Ovary (tissue), 7 donors: ENCODE measurements at regions not wholly inside any gene's neighbourhood (a gene's known extent, or its start where the extent isn't known, plus 50 kb on each side); places are given as distances from the start of the nearest gene placed in this dataset. TPM values are rescaled to one million over a fixed set of nuclear protein-coding genes. Genes with fewer than 3 reads are reported as not detected.
"Not testable (repeated sequence)": the region's sequence is repeated elsewhere in the genome, so short reads cannot be mapped to it uniquely, and the experiment has no call there.

ENCODE experiments used
- DNase-seq, 5 donors: peaks; one replicate each; pipeline ENCODE4 v3.0.0-alpha.2; 2019 to 2020
- H3K27ac ChIP-seq, 2 donors: fragments of 200-600 bp; one replicate each; pipeline versions ENCODE4 v1.5.1 to v1.8.0; 2019 to 2022
- H3K27me3 ChIP-seq: fragments of 200-600 bp; one replicate; pipeline ENCODE4 v1.8.0; 2022
- H3K36me3 ChIP-seq: fragments of 200-600 bp; sonication (generic); one replicate; pipeline ENCODE4 v1.5.1; 2019
- H3K4me1 ChIP-seq: one replicate; pipeline ENCODE4 v1.8.1; 2013; ENCODE audit warnings: mild to moderate bottlenecking, moderate library complexity; ENCODE audit not compliant: insufficient read depth
- H3K4me3 ChIP-seq: fragments of 200-600 bp; sonication (generic); one replicate; pipeline ENCODE4 v1.5.1; 2017
- H3K9me3 ChIP-seq, 2 donors: fragments of 200-600 bp in 1 of 2; sonication (generic) in 1 of 2; one replicate each; pipeline versions ENCODE4 v1.5.1 to v1.8.1; 2013 to 2019; ENCODE audit warnings: mild to moderate bottlenecking in 1 of 2, moderate library complexity in 1 of 2
- CTCF ChIP-seq, 3 donors: fragments of 450-650 bp in 2 of 3; fragments of 200-600 bp in 1 of 3; IDR thresholded peaks; one replicate each; pipeline versions ENCODE4 v1.5.1 to v1.8.0; 2016 to 2022; ENCODE audit warnings: antibody characterized with exemption in 3 of 3, mild to moderate bottlenecking in 1 of 3
- EP300 ChIP-seq: sonication (generic); formaldehyde crosslinking; IDR thresholded peaks from one replicate; pipeline ENCODE4 v1.6.1; 2017; ENCODE audit warnings: antibody characterized with exemption
- POLR2A ChIP-seq: fragments of 450-650 bp; IDR thresholded peaks from one replicate; pipeline ENCODE4 v1.6.1; 2017; ENCODE audit warnings: antibody characterized with exemption, mild to moderate bottlenecking, moderate library complexity
- WGBS, 3 donors: extraction: QIAGEN DNeasy Blood & Tissue Kit in 1 of 3; methylation state at CpG; one replicate each; pipeline versions ENCODE4 v1.1.5 to v1.1.7; 2013 to 2017; 5-methylcytosine and 5-hydroxymethylcytosine counted together
- intact Hi-C, 4 donors: fragments of 100-400 bp; cut with DNase I; formaldehyde crosslinking; loops; one replicate each; pipeline versions ENCODE4 v1.11.0 to v1.15.1; 2022 to 2023
- small RNA-seq: library from RNA; depleted of rRNA; stranded (forward); fragments of <200 nt; gene quantifications from one replicate; pipeline ENCODE3, GENCODE V24; 2016
- donor health status: DM: no; HTN: no; CAD: no; lungs with moderate emphysema.
- donor health status: DM: no; HTN: no; CAD: no.
- donor health status: Bipolar disorder and iron deficiency.
- donor health status: DM: no; HTN: no; CAD: no.
- donor health status: DM: yes; HTN: yes; CAD: no.

GRCh38 chr5:14925326-14925725 is 53.7 kb upstream of the ANKH start:
- Histone ChIP-seq H3K36me3 (no peaks in the 10 kb centered on the region), H3K4me1 (no peaks in the 10 kb centered on the region), H3K9me3 (no peaks in the 10 kb centered on the region), H3K4me3 (no peak overlapping the region), H3K27me3 (no peaks in the 10 kb centered on the region), H3K27ac (no peak overlapping the region)
- WGBS, 3 donors: 65 to 88% (median 84%) methylated on average over 3 of the region's 3 CpGs
- DNase-seq: no peak
- intact Hi-C loops: no loop called here
- TF ChIP-seq POLR2A: no peak
- TF ChIP-seq CTCF (IDR thresholded peaks at IDR 0.05): no peak
- TF ChIP-seq EP300: no peak

GRCh38 chr5:14922952-14923351 is 51.4 kb upstream of the ANKH start:
- H3K4me3 ChIP-seq, H3K36me3 ChIP-seq, H3K4me1 ChIP-seq, H3K27me3 ChIP-seq, intact Hi-C loops, DNase-seq, H3K9me3 ChIP-seq, H3K27ac ChIP-seq: not testable (repeated sequence)
- WGBS, 3 donors: 88 to 93% (median 91%) methylated on average over 6 of the region's 6 CpGs

- Histone ChIP-seq H3K4me3 (no peak overlapping the region), H3K9me3 (no peaks in the 10 kb centered on the region), H3K27ac (no peak overlapping the region), H3K36me3 (no peaks in the 10 kb centered on the region), H3K4me1 (no peaks in the 10 kb centered on the region), H3K27me3 (no peaks in the 10 kb centered on the region)
- WGBS, 3 donors: 92 to 97% (median 93%) methylated on average over 9 of the region's 9 CpGs
- no peak for DNase-seq
- intact Hi-C loops: no loop called here
- no peak for TF ChIP-seq CTCF (IDR thresholded peaks at IDR 0.05)
- no peak for TF ChIP-seq EP300
- TF ChIP-seq POLR2A: no peak
Observed at GRCh38 chr5:14922456-14922855, 50.9 kb upstream of the ANKH start.

Small RNA genes in the stretch of these regions (small RNA-seq; reads per million reads assigned to genes)
- not detected for gene RF00096
